GM18519 (cell line): ENCODE measurements at regions not wholly inside any gene's neighbourhood (a gene's known extent, or its start where the extent isn't known, plus 50 kb on each side); places are given as distances from the start of the nearest gene placed in this dataset.

Source experiments
- ATAC-seq: cut with Tn5 transposase; IDR thresholded peaks from one replicate; pipeline ENCODE4 v1.9.1; 2021; ENCODE audit warnings: mild to moderate bottlenecking, moderate library complexity; ENCODE audit not compliant: unreplicated experiment, low FRiP score

DNA sequence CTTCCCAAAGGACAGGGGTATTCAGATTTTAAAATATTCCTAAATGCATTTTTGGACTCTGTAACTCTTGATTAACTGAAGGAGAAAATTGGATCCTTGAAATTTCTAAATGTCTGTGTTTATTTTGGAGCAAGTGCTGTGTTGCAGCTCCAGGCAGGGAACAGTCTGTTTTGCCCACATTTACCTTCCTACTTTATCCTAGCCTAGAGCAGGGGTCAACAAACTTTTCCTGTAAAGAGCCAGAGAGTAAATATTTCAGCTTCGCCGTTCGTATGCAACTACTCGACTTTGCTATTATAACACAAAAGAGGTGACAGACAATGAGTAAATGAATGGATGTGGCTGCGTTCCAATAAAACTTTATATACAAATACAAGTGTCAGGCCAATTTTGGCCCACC lies 402.2 kb downstream of the GPATCH2 start:
- no peak for ATAC-seq

DNA sequence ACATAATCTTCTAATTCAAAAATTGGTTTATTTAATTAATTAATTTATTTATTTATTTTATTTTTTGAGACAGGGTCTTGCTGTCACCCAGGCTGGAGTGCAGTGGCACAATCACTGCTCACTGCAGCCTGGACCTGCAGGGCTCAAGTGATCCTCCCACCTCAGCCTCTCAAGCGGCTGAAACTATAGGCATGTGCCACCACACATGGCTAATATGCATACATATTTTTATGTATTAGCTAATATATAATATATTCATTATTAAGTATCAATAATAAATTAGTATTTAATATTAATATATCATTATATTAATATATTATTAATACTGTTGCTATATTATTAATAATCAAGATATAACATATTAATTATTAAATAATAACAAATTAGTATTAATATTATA lies 406.7 kb downstream of the GPATCH2 start:
- ATAC-seq, result no peak

DNA sequence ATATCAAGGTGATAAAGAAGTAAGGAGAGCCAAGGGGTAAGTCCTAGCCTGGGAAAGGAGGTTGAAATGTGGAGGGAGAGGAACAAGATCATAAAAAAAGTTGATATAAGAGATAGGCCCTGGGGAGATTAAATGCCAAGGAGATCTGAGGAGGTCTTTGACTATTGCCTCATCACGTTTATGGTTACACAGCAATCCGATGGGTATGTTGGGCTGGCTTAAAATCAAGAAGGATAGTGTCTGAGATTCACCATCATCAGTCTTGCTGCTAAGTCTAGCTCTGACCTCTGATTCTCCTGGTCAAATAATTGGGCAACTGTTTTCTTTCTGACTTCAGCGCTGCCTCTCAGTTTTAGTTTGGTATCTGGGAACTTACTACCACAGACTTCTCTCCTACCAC lies 416.3 kb downstream of the GPATCH2 start:
- no peak for ATAC-seq

DNA sequence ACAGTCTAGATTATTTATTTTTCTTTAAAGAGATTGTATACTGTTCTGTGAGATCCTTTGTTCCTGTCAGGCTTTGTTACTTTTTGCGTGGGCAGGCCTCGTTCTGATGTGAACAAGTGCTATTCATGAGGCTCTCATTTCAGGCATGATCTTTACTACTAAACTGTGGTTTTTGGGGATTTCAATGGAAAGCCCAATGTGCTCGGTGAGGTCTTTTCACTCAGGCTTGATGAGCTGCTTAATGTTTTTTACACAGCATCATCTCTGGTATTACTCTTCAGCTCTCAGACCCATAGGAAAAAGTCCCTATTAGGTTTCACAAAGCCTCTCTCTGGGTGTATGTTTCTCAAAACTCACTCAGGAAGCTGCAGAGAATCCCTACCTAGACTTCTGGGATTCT lies 419.4 kb downstream of the GPATCH2 start:
- no peak for ATAC-seq

DNA sequence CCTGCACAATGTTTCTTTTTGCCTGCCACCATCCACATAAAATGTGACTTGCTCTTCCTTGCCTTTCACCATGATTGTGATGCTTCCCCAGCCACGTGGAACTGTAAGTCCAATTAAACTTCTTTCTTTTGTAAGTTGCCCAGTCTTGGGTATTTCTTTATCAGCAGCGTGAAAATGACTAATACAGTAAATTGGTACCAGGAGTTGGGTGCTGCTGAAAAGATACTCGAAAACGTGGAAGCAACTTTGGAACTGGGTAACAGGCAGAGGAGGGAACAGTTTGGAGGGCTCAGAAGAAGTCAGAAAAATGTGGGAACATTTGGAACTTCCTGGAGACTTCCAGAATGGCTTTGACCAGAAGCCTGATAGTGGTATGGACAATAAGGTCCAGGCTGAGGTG lies 425.3 kb downstream of the GPATCH2 start:
- ATAC-seq, result no peak

DNA sequence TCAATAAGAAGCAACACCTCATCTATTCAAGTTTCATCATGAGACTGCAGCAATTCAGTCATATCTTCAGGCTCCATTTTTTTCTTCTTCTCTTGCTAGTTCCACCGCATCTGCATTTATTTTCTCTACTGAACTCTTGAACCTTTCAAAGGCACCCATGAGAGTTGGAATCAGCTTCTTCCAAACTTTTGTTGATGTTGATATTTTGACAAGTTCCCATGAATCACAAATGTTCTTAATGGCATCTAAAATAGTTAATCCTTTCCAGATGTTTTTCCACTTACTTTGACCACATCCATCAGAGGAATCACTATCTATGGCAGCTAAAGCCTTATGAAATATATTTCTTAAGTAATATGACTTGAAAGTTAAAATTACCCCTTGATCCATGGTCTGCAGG lies 434.3 kb downstream of the GPATCH2 start:
- no peak for ATAC-seq

DNA sequence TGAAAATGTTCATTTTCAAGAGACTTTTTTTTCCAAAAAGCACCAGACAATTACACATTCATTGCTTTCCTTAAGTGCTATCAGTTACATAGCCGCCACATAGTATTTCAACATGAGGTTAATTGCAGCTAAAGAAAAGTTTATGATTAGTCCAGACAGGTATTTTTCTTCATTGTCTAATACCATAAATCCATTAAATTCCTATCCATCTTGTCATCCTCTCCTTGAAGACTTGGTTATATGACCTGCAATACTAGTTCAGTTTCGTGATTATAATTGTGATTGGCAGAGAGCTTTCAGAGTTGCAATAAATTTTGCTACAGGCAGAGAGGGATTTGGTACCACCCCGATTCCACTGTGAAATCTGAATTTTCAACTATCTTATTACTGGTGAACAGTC lies 437.7 kb downstream of the GPATCH2 start:
- no peak for ATAC-seq

DNA sequence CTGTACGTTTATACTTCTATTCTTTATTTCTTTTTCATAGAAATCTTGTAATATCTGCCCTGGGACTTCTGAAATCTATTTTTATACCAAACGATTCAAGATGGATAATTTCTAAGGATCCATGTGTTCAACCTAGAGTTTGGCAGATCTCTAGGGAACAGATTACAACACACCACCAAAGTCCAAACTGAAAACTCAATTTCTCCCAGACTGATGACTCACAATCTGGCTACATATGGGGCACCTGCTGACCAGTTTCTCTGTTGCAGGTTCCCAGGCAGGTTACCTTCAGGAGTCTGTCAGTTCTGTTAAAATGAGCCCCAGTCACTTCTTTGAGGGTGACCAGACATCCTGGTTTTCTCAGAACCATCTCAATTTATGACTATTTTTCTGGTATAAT lies 439.4 kb downstream of the GPATCH2 start:
- no peak for ATAC-seq

DNA sequence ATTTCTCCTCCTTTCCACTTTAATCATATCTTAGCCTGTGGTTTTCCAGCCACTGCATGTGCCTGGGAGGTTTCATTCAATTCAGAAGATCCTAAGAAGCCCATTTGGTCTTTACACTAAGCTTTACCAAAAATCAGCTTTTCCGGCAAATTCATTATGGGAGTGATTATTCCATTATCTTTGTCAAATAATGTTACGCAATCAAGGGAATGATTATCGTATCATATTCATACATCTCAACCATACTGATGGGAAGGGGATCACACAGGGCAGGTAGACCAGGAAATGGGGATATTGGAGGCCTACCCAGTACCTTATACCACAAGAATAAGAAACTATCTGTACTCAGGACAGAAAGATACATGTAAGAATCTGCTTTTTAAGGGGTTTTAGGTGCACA lies 440.5 kb downstream of the GPATCH2 start:
- no peak for ATAC-seq

DNA sequence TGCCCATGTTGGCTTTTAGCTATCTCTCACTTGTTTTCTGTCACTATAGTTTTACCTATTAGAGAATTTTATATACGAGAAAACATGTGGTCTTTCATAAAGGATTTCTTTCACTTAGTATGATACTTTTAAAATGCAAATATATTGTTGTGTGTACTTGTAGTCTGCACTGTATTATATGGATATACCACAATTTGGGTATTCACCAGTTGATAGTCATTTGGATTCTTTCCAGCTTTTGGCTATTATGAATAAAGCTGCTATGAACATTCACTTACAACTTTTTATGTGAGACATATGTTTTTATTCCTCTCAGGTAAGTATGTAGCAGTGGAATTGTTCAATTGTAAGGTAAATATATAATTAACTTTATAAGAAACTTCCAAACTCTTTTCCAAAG lies 441.5 kb downstream of the GPATCH2 start:
- ATAC-seq, result no peak

DNA sequence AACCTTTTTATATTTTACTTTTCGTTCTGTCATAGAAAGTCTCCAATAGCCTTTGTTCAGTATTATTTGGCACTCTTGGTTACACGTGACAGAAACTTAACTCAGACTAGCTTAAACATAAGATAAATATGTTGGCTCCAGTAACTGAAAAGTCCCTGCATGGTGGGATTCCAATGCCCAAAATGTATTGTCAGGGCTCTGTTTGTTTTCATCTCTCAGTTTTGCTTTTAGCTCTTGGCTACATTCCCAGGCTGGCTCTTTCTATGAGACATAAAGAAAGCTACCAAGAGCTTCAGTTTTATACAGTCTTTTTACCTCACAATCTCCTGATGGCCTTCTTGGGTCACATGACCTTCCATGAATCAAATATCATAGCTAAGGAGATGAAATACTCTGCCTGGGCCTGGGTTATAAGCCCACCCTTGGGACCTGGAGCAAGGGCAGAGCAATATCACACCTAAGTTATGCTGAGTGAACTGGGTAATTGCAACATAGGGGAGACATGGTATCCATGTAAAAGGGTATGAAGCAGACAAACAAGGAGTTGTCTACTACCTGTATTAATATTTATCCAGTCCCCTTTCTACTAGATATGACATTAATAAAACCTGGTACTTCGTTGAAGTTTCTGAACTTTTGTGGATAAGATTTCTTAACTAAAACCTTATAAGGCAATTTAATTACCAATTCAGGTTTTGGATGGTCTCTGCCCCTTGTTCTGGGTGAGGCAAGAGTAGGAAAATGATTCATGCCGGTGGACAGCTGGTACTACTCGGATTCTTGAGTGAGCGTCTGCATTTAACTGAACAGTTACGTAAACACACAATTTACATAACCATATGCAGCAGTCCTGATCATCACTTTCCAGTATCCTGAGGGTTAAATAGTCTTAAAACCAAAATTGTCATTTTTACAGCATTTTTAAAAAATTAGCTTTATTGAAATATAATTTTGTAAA lies 442.3 kb downstream of the GPATCH2 start:
- ATAC-seq, result no peak

DNA sequence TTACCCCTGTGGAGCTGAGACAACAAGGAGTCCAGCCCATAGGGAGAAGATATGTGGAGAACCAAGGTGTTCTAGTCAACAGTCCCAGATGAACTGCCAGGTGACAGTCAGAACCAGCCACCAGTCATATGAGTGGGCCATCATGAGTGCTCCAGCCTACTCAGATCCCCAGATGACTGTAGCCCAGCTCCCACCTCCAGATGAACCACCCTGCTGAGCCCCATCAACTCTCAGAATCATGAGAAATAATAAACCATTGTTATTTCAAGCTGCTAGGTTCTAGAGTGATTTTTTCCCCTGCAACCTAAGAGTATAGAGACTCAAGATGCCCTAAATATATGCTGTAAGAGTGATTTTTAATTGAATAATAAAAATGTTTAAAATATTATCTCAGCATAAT lies 444.2 kb downstream of the GPATCH2 start:
- ATAC-seq, result no peak

DNA sequence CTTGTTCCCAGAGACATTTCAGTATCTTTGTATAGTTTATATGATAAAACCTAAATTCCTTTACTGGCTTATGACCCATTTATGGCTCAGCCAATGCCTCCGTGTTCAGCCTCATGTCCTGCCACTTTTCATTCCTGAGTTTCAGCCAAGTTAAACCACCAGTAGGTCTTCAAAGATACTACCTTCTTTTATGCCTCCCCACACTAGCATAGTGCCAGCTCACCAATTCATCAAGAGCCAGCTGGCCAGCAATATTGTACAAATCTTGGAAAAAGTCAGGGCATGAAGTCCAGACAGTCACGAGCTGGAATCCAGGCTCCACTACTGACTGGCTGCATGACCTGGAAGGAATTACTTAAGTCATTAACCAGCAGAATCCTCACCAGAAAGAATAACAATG lies 446.0 kb downstream of the GPATCH2 start:
- no peak for ATAC-seq

DNA sequence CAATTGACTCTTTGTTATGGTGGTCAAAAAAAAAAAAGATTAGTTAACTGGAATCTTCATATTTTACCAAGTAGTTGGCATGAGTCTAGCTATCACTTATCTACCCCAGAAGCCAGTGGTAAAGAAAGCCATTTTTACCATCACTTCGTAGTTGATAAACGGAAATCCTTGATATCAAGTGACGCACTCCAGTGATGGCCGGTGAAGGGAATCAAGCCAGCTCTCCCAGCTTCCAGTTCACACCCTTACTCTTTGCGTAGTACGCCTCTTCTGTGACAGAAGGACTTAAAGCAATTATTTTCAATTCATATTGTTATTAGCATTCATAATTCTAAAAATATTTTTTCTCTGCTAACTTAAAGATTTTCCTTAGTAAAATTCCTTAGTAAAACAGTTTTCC lies 447.9 kb downstream of the GPATCH2 start:
- no peak for ATAC-seq

DNA sequence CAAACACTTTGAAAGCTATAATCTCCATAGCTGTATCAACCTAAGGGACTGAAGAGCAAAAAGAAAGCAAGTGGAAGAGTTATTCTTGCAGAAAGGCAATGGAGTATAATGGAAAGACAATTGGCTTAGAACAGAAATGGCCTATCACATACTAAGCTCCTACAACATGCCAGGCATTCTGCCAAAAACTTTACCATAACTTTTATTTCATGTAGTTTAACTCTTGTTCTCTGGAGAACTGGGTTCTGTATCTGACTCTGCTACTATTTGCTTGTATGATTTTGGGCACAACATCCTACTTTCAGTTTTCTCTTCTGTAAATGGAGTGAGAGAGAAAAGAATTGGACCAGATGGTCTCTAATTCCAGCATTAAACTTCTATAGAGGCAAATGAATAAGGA lies 449.1 kb downstream of the GPATCH2 start:
- no peak for ATAC-seq

DNA sequence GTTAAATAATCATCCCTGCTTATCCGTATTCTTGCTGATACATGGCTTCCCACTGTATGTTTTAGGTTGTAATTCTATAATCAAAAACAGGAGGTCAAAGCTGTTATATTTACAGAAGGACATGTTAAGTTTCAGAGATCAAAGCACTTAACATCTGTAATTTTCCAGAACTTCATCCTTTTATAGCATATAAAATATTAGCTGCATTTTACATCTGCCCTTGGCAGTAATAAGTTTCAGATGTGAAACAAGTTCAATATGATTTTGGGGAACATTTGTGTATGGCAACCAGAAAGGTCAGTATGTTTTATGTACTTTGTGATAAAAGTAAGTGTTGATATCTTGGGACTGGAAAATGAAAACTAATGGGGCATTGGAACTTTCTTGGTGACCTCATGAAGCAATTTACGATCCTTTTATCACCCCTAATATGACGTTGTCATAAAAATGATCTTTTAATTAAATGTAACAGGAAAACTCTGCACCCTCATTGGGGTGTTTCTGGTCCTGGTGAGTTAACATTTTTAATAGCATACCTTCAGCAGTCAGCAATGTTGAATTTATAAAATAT lies 449.6 kb downstream of the GPATCH2 start:
- no peak for ATAC-seq

DNA sequence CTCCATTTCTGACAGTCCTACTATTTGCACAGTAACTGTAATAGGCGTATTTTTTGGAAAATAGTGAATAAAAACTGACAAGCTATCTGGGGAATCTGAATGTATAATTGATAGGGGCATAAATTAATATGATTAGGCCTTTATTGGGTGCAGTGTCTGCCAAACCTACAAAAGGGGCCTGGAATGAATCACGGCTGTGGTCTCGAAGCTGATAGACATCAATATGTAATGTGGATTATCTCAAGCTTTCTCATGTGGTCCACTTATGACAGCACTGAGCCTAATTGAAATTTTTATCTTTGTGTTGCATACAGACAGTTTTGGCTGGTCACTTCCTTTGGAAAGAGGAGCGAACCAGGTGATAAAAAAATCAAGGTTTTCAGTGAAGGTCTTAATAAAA lies 450.4 kb downstream of the GPATCH2 start:
- no peak for ATAC-seq

DNA sequence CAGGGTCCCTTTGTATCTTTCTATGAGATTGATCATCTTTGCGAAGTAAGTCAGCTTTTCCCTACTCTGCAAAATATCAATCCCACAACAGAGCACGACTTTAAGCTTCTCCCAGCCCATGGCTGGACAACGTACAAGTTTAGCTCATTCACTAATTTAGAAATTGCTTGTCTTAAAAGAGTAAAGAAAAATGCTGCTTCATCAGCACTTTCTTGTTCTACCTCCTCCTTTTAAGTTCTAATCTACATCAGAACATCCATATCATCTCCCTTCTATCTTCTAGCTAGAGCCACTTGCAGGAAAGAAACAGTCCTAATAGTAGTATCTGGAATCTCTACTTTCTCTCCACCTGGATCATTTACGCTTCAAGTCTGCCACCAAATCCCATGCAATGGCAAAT lies 441.2 kb upstream of the ESRRG start:
- ATAC-seq, result no peak

DNA sequence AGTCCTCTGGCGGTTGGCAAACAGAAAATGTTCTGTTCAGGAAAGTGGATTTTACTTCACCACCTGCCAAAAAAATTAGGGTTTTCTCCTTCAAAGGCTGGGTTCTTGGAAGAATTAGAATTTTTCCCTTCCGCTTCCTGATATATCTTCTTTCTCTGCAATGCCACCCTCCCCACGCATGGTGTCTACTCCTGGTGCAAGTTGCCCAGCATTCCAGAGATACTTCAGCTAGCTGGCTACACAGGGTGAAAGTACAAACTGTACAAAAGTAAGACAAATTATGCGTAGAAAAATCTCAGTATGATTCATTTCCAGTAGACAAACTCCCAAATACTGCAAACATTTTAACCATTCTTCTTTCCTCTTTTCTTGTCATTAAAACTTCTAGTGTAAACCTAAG lies 430.1 kb upstream of the ESRRG start:
- no peak for ATAC-seq

DNA sequence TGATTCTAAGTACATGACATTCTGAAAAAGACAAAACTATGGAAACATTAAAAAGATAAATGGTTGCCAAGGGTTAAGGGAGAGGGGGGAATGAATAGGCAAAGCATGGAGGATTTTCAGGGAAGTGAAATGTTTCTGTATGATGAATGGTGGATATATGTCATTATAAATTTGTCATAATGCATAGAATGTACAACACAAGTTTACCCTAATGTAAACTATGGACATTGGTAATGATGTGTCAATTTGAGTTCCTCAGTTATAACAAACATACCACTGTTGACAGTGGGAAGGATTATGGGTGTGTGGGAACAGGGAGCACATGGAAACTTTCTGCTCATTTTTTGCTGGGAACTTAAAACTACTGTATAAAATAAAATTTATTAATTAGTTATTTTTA lies 427.1 kb upstream of the ESRRG start:
- no peak for ATAC-seq

DNA sequence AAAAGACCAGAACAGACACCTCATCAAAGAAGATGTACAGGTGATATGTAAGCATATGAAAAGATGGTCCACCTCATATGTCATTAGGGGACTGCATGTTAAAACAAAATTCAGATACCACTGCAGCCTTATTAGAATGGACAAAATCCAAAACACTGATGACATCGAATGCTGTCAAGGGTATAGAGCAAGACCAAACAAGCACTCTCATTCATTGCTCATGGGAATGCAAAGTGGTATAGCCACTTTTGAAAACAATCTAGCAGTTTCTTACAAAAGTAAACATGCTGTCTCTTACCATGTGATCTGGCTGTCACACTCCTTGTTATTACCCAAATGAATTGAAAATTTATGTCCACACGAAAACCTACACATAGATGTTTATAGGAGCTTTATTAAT lies 426.6 kb upstream of the ESRRG start:
- no peak for ATAC-seq

DNA sequence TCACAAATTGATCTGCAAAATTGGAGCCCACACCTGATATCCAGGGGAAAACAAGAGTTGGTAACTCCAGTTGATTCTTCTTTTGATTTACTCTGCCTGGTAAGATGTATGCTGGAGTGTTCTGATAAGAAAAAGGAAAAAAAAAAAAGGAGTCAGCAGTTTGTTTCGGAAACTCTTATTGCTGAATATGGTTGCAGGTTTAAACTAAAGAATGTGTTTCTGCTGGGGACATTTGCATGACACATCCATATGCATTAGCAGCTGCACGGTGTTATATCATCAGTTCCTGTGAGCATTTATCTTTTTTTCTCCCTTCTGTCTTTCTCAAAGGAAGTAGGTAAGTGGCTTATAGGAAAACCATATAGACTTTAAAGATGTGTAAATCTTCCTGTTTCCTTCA lies 418.5 kb upstream of the ESRRG start:
- no peak for ATAC-seq
